NT2/D1 (cell line): ENCODE measurements at regions not wholly inside any gene's neighbourhood (a gene's known extent, or its start where the extent isn't known, plus 50 kb on each side); places are given as distances from the start of the nearest gene placed in this dataset.

ENCODE experiments used
- DNase-seq: peaks from one replicate; pipeline ENCODE4 v3.0.0-alpha.2; 2011; ENCODE audit warnings: low read depth, low spot score
- H3K27me3 ChIP-seq: 2 replicates; pipeline ENCODE4 v1.6.0; 2011; ENCODE audit warnings: mild to moderate bottlenecking; ENCODE audit not compliant: insufficient read length, insufficient read depth
- H3K36me3 ChIP-seq: 2 replicates; pipeline ENCODE4 v1.6.1; 2011; ENCODE audit warnings: mild to moderate bottlenecking, low read length, mixed read lengths; ENCODE audit not compliant: insufficient read depth, insufficient read length
- H3K4me1 ChIP-seq: 2 replicates; pipeline ENCODE4 v1.5.1; 2011; ENCODE audit not compliant: insufficient read depth, insufficient read length
- H3K4me3 ChIP-seq: 2 replicates; pipeline ENCODE4 v1.5.1; 2011; ENCODE audit warnings: low read depth; ENCODE audit not compliant: insufficient read length
- H3K9ac ChIP-seq: 2 replicates; pipeline ENCODE4 v1.6.0; 2011; ENCODE audit warnings: low read depth; ENCODE audit not compliant: insufficient read length
- H3K9me3 ChIP-seq: 2 replicates; pipeline ENCODE4 v1.5.1; 2011; ENCODE audit warnings: mild to moderate bottlenecking, low read length; ENCODE audit not compliant: insufficient read depth
- SUZ12 ChIP-seq: IDR thresholded peaks from 2 replicates; pipeline ENCODE4 v1.6.1; 2011; ENCODE audit not compliant: insufficient read length, insufficient read depth; ENCODE audit errors: extremely low read depth
- YY1 ChIP-seq: IDR thresholded peaks from 2 replicates; pipeline ENCODE4 v1.6.1; 2011; ENCODE audit not compliant: insufficient read length, insufficient read depth
- ZNF274 ChIP-seq: IDR thresholded peaks from 2 replicates; pipeline ENCODE4 v1.6.1; 2011; ENCODE audit warnings: mild to moderate bottlenecking, low read depth, low read length

GRCh38 chr16:61596655-61597054 is 439.6 kb downstream of the CDH8 start:
- no peak overlapping the region for H3K4me3 ChIP-seq
- H3K27me3 ChIP-seq: no peaks in the 10 kb centered on the region
- peaks cover 21% of the 10 kb centered on the region for H3K9me3 ChIP-seq
- TF ChIP-seq ZNF274: no peak
- no peak for TF ChIP-seq YY1
- TF ChIP-seq SUZ12: no peak
- H3K9ac ChIP-seq: no peak overlapping the region
- no peaks in the 10 kb centered on the region for H3K36me3 ChIP-seq
- no peaks in the 10 kb centered on the region for H3K4me1 ChIP-seq
- no peak for DNase-seq

DNA sequence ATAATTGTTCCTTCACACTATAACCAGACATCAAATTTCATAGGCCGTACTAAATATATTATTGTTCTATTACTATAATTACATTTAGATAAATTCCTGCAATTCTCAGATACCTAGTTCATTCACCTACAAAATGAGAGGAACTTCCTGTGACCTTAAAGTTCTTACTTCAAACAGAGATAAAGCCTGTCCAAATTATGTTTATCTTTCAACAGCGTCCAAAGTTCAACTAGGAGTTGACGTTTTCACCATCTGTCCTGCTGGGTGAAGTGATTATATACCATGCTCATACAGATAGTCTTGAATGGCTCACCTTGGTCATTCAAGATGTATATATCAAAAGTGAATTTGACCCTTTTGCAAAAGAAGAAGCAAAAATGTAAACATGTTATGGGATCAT is 440.6 kb downstream of the CDH8 start:
- H3K36me3 ChIP-seq: no peaks in the 10 kb centered on the region
- H3K4me3 ChIP-seq: no peak overlapping the region
- DNase-seq: no peak
- H3K4me1 ChIP-seq: no peaks in the 10 kb centered on the region
- TF ChIP-seq ZNF274: no peak
- no peak for TF ChIP-seq YY1
- no peak for TF ChIP-seq SUZ12
- H3K27me3 ChIP-seq: no peaks in the 10 kb centered on the region
- H3K9me3 ChIP-seq: peaks cover 21% of the 10 kb centered on the region
- H3K9ac ChIP-seq: no peak overlapping the region

- Histone ChIP-seq H3K27me3 (no peaks in the 10 kb centered on the region), H3K4me3 (no peak overlapping the region), H3K36me3 (no peaks in the 10 kb centered on the region), H3K4me1 (no peaks in the 10 kb centered on the region), H3K9ac (no peak overlapping the region), H3K9me3 (peaks cover 21% of the 10 kb centered on the region)
- DNase-seq: no peak
- TF ChIP-seq ZNF274: no peak
- no peak for TF ChIP-seq SUZ12
- no peak for TF ChIP-seq YY1
Measured at GRCh38 chr16:61590577-61590976, 445.7 kb downstream of the CDH8 start.

DNA sequence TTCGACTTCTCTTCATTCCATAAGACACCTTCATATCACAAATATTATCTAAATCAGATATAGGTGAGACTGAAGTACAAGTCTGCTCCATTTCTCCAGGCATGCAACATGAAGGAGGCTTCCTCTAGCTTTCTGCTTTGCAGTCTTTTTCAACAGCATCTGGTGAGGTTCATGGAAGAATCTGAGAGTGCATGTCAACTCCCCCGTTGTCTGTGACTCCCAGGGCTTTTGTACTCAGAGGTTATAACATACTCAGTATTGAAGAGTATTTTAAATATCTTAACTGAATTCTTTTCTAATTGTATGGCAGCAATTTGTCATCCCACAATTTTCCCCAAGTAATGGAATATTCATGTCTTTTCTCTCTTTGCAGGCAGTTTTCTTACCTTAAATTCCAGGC is 448.7 kb downstream of the CDH8 start:
- TF ChIP-seq ZNF274 (no peak), YY1 (no peak), SUZ12 (no peak)
- H3K4me3 ChIP-seq: no peak overlapping the region

GRCh38 chr16:61581417-61582046 is 454.7 kb downstream of the CDH8 start:
- TF ChIP-seq SUZ12 (no peak), ZNF274 (no peak), YY1 (no peak)
- Histone ChIP-seq H3K36me3 (no peaks in the 10 kb centered on the region), H3K4me3 (no peak overlapping the region), H3K9ac (no peak overlapping the region), H3K4me1 (no peaks in the 10 kb centered on the region), H3K9me3 (no peaks in the 10 kb centered on the region), H3K27me3 (no peaks in the 10 kb centered on the region)
- no peak for DNase-seq

More for the DNA sequence above, 448.7 kb downstream of the CDH8 start:
- no peaks in the 10 kb centered on the region for H3K27me3 ChIP-seq
- H3K9me3 ChIP-seq: 0 out of 2 replicates have a peak, but pooled peaks cover 6% of the 10 kb centered on the region
- DNase-seq: no peak
- no peaks in the 10 kb centered on the region for H3K4me1 ChIP-seq
- no peak overlapping the region for H3K9ac ChIP-seq
- H3K36me3 ChIP-seq: no peaks in the 10 kb centered on the region

DNA sequence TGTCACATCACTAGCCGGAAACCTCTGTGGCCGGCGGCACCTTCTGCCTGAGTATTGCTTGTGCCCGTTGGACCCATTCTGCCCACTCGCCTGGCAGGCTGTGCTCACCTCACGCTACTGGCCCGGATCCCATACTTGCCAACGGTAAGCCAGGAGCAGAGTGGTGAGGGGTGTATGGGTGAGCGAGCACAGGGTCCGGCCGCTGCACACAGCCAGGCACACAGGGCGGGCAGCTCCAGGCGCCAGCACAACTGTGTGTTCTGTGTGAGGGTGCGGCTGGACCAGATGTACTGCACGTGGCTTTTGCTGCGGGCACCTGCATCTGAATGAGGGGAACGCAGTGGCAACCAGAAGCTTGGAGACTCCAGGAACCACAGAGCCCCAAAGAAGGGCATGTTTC is 455.7 kb downstream of the CDH8 start:
- Histone ChIP-seq H3K27me3 (no peaks in the 10 kb centered on the region), H3K9ac (no peak overlapping the region), H3K36me3 (no peaks in the 10 kb centered on the region), H3K9me3 (no peaks in the 10 kb centered on the region), H3K4me1 (no peaks in the 10 kb centered on the region), H3K4me3 (no peak overlapping the region)
- DNase-seq: no peak
- TF ChIP-seq YY1: no peak
- TF ChIP-seq SUZ12: no peak
- no peak for TF ChIP-seq ZNF274

DNA sequence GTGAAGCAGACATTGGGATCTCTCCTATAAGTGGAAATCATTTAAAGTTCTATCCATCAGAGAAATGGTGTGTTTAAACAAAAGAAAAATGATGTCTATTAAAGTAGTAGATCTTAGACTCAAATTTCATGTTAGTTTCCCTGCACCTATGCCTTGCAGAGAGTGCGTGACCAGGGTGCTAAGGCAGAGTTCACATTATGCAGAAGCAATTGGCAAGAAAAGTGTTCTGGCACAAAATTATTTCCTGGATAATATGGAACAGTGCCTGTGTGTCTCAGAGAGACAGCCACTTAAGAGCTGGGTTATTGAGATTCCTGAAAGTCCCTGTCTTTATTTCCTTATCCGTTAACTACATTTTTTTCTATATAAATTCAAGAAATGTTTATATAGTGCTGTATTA is 457.0 kb downstream of the CDH8 start:
- Histone ChIP-seq H3K9ac (no peak overlapping the region), H3K4me1 (no peaks in the 10 kb centered on the region), H3K9me3 (no peaks in the 10 kb centered on the region), H3K4me3 (no peak overlapping the region), H3K36me3 (no peaks in the 10 kb centered on the region), H3K27me3 (no peaks in the 10 kb centered on the region)
- DNase-seq: no peak
- TF ChIP-seq YY1: no peak
- TF ChIP-seq ZNF274: no peak
- no peak for TF ChIP-seq SUZ12

DNA sequence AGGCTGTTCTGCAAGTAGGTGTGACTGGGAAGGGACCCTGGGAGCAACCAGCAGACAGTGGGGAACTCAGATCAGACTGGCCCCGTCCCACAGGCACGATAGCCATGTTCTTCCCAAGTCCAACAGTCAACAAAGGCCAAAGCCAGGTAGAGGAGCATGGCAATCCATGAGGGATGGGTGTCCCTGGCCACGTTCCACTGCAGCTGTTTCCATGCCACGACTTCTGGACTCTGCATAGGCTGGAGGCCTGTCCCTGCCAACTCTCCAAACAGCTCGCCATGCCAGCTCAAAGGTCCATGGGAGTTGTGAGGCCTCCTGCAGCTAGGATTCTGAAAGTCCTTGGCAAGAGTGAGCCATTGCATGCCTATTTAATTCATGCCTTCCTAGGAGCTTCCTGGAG is 459.8 kb downstream of the CDH8 start:
- Histone ChIP-seq H3K9me3 (no peaks in the 10 kb centered on the region), H3K9ac (no peak overlapping the region), H3K27me3 (no peaks in the 10 kb centered on the region), H3K4me1 (no peaks in the 10 kb centered on the region), H3K36me3 (no peaks in the 10 kb centered on the region), H3K4me3 (no peak overlapping the region)
- no peak for TF ChIP-seq ZNF274
- TF ChIP-seq SUZ12: no peak
- no peak for TF ChIP-seq YY1
- no peak for DNase-seq
